H9 (cell line): ENCODE measurements at regions not wholly inside any gene's neighbourhood (a gene's known extent, or its start where the extent isn't known, plus 50 kb on each side); places are given as distances from the start of the nearest gene placed in this dataset.

Experiments used
- DNase-seq: peaks from one replicate; pipeline ENCODE4 v3.0.0-alpha.2; 2017
- H2AFZ ChIP-seq: one replicate; pipeline ENCODE4 v1.6.1; 2013; ENCODE audit warnings: mild to moderate bottlenecking, low read length, control low read depth, moderate library complexity
- H2AK5ac ChIP-seq: 2 replicates; pipeline ENCODE4 v1.6.1; 2013; ENCODE audit warnings: low read length, control low read depth, mixed read lengths; ENCODE audit not compliant: insufficient read length
- H2BK120ac ChIP-seq: one replicate; pipeline ENCODE4 v1.6.1; 2013; ENCODE audit warnings: low read depth, mild to moderate bottlenecking, low read length, control low read depth, inconsistent platforms; ENCODE audit not compliant: poor library complexity, severe bottlenecking
- H2BK12ac ChIP-seq: 2 replicates; pipeline ENCODE4 v1.6.1; 2013; ENCODE audit warnings: low read length, control low read depth, mixed read lengths, low read depth; ENCODE audit not compliant: insufficient read length
- H2BK15ac ChIP-seq: 2 replicates; pipeline ENCODE4 v1.6.1; 2013; ENCODE audit warnings: low read depth, low read length, control low read depth
- H2BK20ac ChIP-seq: one replicate; pipeline ENCODE4 v1.6.1; 2013; ENCODE audit warnings: low read depth, mild to moderate bottlenecking, low read length, control low read depth, inconsistent platforms; ENCODE audit not compliant: poor library complexity, severe bottlenecking
- H2BK5ac ChIP-seq: 2 replicates; pipeline ENCODE4 v1.6.1; 2013; ENCODE audit warnings: low read length, control low read depth, mixed read lengths; ENCODE audit not compliant: insufficient read length
- H3K14ac ChIP-seq: 2 replicates; pipeline ENCODE4 v1.6.1; 2013; ENCODE audit warnings: low read length, control low read depth; ENCODE audit not compliant: insufficient read depth
- H3K18ac ChIP-seq: 2 replicates; pipeline ENCODE4 v1.6.1; 2013; ENCODE audit warnings: low read depth, mild to moderate bottlenecking, mixed read lengths, low read length, control low read depth; ENCODE audit not compliant: insufficient read length
- H3K23ac ChIP-seq: 2 replicates; pipeline ENCODE4 v1.6.1; 2013; ENCODE audit warnings: low read length, control low read depth, mixed read lengths, low read depth; ENCODE audit not compliant: insufficient read length
- H3K23me2 ChIP-seq: 2 replicates; pipeline ENCODE4 v1.6.1; 2013; ENCODE audit warnings: low read depth, mild to moderate bottlenecking, mixed read lengths, low read length, control low read depth; ENCODE audit not compliant: insufficient read length, poor library complexity, severe bottlenecking
- H3K27ac ChIP-seq: 2 replicates; pipeline ENCODE4 v1.5.1; 2013; ENCODE audit warnings: low read length, control low read depth, mixed read lengths, low read depth; ENCODE audit not compliant: insufficient read length
- H3K27me3 ChIP-seq: 2 replicates; pipeline ENCODE4 v1.6.1; 2013; ENCODE audit warnings: low read length, control low read depth, inconsistent platforms; ENCODE audit not compliant: insufficient read depth
- H3K4ac ChIP-seq: 2 replicates; pipeline ENCODE4 v1.6.1; 2013; ENCODE audit warnings: low read depth, mild to moderate bottlenecking, control low read depth, inconsistent platforms, low read length, moderate library complexity
- H3K4me1 ChIP-seq: 2 replicates; pipeline ENCODE4 v1.6.1; 2013; ENCODE audit warnings: low read length, control low read depth, inconsistent platforms; ENCODE audit not compliant: insufficient read depth
- H3K4me2 ChIP-seq: 2 replicates; pipeline ENCODE4 v1.6.1; 2013; ENCODE audit warnings: low read length, control low read depth, mixed read lengths; ENCODE audit not compliant: insufficient read length, insufficient read depth
- H3K56ac ChIP-seq: 2 replicates; pipeline ENCODE4 v1.6.1; 2013; ENCODE audit warnings: low read depth, mild to moderate bottlenecking, mixed read lengths, low read length, control low read depth; ENCODE audit not compliant: insufficient read length
- H3K79me1 ChIP-seq: 2 replicates; pipeline ENCODE4 v1.6.1; 2013; ENCODE audit warnings: low read depth, mild to moderate bottlenecking, moderate library complexity, low read length, control low read depth, inconsistent platforms; ENCODE audit not compliant: insufficient read depth, poor library complexity, severe bottlenecking
- H3K79me2 ChIP-seq: 2 replicates; pipeline ENCODE4 v1.6.1; 2013; ENCODE audit warnings: low read length, control low read depth, inconsistent platforms; ENCODE audit not compliant: insufficient read depth
- H3K9ac ChIP-seq: 2 replicates; pipeline ENCODE4 v1.6.1; 2013; ENCODE audit warnings: low read length, control low read depth, mixed read lengths; ENCODE audit not compliant: insufficient read length; ENCODE audit errors: extremely low read depth
- H3K9me3 ChIP-seq: one replicate; pipeline ENCODE4 v1.6.1; 2013; ENCODE audit warnings: low read depth, low read length, inconsistent platforms; ENCODE audit not compliant: control insufficient read depth
- H3T11ph ChIP-seq: one replicate; pipeline ENCODE4 v1.6.1; 2013; ENCODE audit warnings: mild to moderate bottlenecking, low read length, control low read depth, inconsistent platforms
- H4K20me1 ChIP-seq: one replicate; pipeline ENCODE4 v1.6.1; 2013; ENCODE audit not compliant: control insufficient read depth, insufficient read length, insufficient read depth
- H4K5ac ChIP-seq: 2 replicates; pipeline ENCODE4 v1.6.1; 2013; ENCODE audit warnings: low read depth, mild to moderate bottlenecking, mixed read lengths, low read length, control low read depth; ENCODE audit not compliant: insufficient read length
- H4K8ac ChIP-seq: replicated peaks from 2 replicates; pipeline ENCODE4 v1.6.1; 2013; ENCODE audit warnings: low read length, control low read depth, mixed read lengths, low read depth; ENCODE audit not compliant: insufficient read length
- H4K91ac ChIP-seq: 2 replicates; pipeline ENCODE4 v1.6.1; 2013; ENCODE audit warnings: low read depth, mild to moderate bottlenecking, moderate library complexity, mixed read lengths, low read length, control low read depth; ENCODE audit not compliant: insufficient read length
- H3K27ac Mint-ChIP-seq, 3 experiments: 2 replicates in 2 of 3; 3 replicates in 1 of 3; pipeline ENCODE4 v1.8.0; 2020 to 2021; ENCODE audit warnings: mixed read lengths in 3 of 3, mild to moderate bottlenecking in 1 of 3, moderate library complexity in 1 of 3
- H3K27me3 Mint-ChIP-seq: 2 replicates; pipeline ENCODE4 v1.8.0; 2021; ENCODE audit warnings: low read depth, mild to moderate bottlenecking, moderate library complexity, mixed read lengths
- H3K36me3 Mint-ChIP-seq, 3 experiments: 2 replicates in 2 of 3; 3 replicates in 1 of 3; pipeline ENCODE4 v1.8.0; 2020 to 2021; ENCODE audit warnings: low read depth in 3 of 3, mixed read lengths in 3 of 3; ENCODE audit not compliant: insufficient read depth in 1 of 3
- H3K4me1 Mint-ChIP-seq, 2 experiments: 2 replicates each; pipeline ENCODE4 v1.8.0; 2020; ENCODE audit warnings: mixed read lengths in 2 of 2
- H3K4me3 Mint-ChIP-seq, 2 experiments: 2 replicates in 1 of 2; 3 replicates in 1 of 2; pipeline ENCODE4 v1.8.0; 2020 to 2021; ENCODE audit warnings: mild to moderate bottlenecking in 2 of 2, mixed read lengths in 2 of 2, moderate library complexity in 1 of 2
- H3K9me3 Mint-ChIP-seq, 2 experiments: 2 replicates in 1 of 2; 3 replicates in 1 of 2; pipeline ENCODE4 v1.8.0; 2020; ENCODE audit warnings: mild to moderate bottlenecking in 2 of 2, mixed read lengths in 2 of 2, moderate library complexity in 1 of 2
- CTCF ChIP-seq: fragments of 200-600 bp; sonication (generic); conservative IDR thresholded peaks from 3 replicates; pipeline ENCODE4 v1.8.0; 2021; ENCODE audit warnings: antibody characterized with exemption, mild to moderate bottlenecking
- WGBS: extraction: QIAGEN DNeasy Blood & Tissue Kit; methylation state at CpG from one replicate; pipeline ENCODE4 v1.1.7; 2013; ENCODE audit warnings: missing lambda C conversion rate, low lambda C conversion rate, mixed read lengths; ENCODE audit not compliant: insufficient read length; ENCODE audit errors: extremely low coverage; 5-methylcytosine and 5-hydroxymethylcytosine counted together

DNA sequence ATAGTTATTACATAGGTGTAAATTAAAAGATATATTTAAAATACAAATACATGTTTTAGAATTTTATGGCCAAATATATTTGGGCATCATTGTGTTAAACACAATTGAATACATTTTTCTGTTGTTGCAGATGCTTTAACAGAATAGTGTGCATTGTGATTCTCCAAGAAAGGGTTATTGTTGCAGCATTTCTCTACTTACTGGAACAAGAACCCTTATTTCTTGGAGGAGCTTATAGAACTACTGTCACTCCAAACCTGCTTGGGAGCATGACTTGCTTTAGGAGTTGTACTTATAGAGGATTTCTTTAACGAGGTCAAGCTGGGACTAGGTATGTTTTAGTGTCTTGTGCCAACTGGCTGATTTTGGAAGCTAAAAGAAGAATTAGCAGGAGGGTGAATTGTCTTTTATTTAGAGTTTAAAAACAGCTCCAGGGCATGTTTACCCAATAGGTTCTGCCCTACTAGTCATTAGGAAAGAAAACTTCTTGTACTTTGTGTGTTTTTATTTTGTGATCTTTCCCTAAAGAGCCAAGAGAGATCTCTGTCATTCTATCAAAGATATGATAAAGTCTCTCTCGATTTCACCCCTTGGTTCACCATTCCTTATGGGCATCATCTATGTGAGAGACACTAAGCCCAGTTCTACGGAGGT, 279.8 kb upstream of the SALL1 start:
- H3K23me2 ChIP-seq: no peaks in the 10 kb centered on the region
- no peaks in the 10 kb centered on the region for H4K20me1 ChIP-seq
- H4K5ac ChIP-seq: no peak overlapping the region
- H3K27ac ChIP-seq: no peak overlapping the region
- no peak overlapping the region for H3K4me2 ChIP-seq
- no peak overlapping the region for H2AFZ ChIP-seq
- no peak overlapping the region for H3K14ac ChIP-seq
- no peaks in the 10 kb centered on the region for H3K79me2 ChIP-seq
- H2BK15ac ChIP-seq: no peak overlapping the region
- no peaks in the 10 kb centered on the region for H3K9me3 ChIP-seq
- no peak overlapping the region for H2AK5ac ChIP-seq
- no peak overlapping the region for H2BK120ac ChIP-seq
- no peak overlapping the region for H3K9ac ChIP-seq
- H4K91ac ChIP-seq: no peak overlapping the region
- no CpG with 5 or more reads among the region's 3 CpGs for WGBS
- TF ChIP-seq CTCF: no peak
- Mint-ChIP-seq H3K4me3 (no peak overlapping the region), H3K9me3 (no peaks in the 10 kb centered on the region; a peak in 2 of 5 replicates), H3K27me3 (peaks cover 8% of the 10 kb centered on the region), H3K36me3 (no peaks in the 10 kb centered on the region), H3K4me1 (peaks cover 35 to 41% of the 10 kb centered on the region in 2 experiments), H3K27ac (no peak overlapping the region)
- no peaks in the 10 kb centered on the region for H3K79me1 ChIP-seq
- no peaks in the 10 kb centered on the region for H3K27me3 ChIP-seq
- no peak overlapping the region for H3T11ph ChIP-seq
- H3K18ac ChIP-seq: no peak overlapping the region
- H2BK20ac ChIP-seq: no peak overlapping the region
- H3K4ac ChIP-seq: no peak overlapping the region
- no peak overlapping the region for H2BK5ac ChIP-seq
- H3K4me1 ChIP-seq: no peaks in the 10 kb centered on the region; the same call in 1 of the 2 replicates
- no peak overlapping the region for H3K23ac ChIP-seq
- H3K56ac ChIP-seq: no peak overlapping the region
- H2BK12ac ChIP-seq: no peak overlapping the region
- DNase-seq: no peak
- no peak overlapping the region for H4K8ac ChIP-seq
